Esophagus (tissue), 2 donors: ENCODE measurements at regions not wholly inside any gene's neighbourhood (a gene's known extent, or its start where the extent isn't known, plus 50 kb on each side); places are given as distances from the start of the nearest gene placed in this dataset.

ENCODE experiments used
- H3K27ac ChIP-seq, 2 donors: one replicate each; pipeline ENCODE4 v1.5.1; 2013; ENCODE audit warnings: low read depth in 2 of 2, mild to moderate bottlenecking in 2 of 2, inconsistent platforms in 1 of 2, low read length in 1 of 2, moderate library complexity in 1 of 2
- H3K27me3 ChIP-seq, 2 donors: one replicate each; pipeline ENCODE4 v1.6.1; 2013; ENCODE audit warnings: low read length in 2 of 2, control low read depth in 1 of 2, mild to moderate bottlenecking in 1 of 2; ENCODE audit not compliant: insufficient read depth in 2 of 2, control insufficient read depth in 1 of 2
- H3K36me3 ChIP-seq, 2 donors: one replicate each; pipeline ENCODE4 v1.6.1; 2013; ENCODE audit warnings: low read length in 1 of 2; ENCODE audit not compliant: control insufficient read depth in 2 of 2, insufficient read depth in 2 of 2
- H3K4me1 ChIP-seq, 2 donors: one replicate each; pipeline ENCODE4 v1.6.1; 2013; ENCODE audit warnings: low read length in 1 of 2; ENCODE audit not compliant: control insufficient read depth in 2 of 2, insufficient read depth in 2 of 2
- H3K4me3 ChIP-seq, 2 donors: one replicate each; pipeline ENCODE4 v1.5.1; 2013; ENCODE audit warnings: low read length in 2 of 2, mild to moderate bottlenecking in 2 of 2, low read depth in 1 of 2, moderate library complexity in 1 of 2
- H3K9me3 ChIP-seq, 2 donors: one replicate each; pipeline ENCODE4 v1.6.1; 2013; ENCODE audit warnings: mild to moderate bottlenecking in 2 of 2, low read depth in 1 of 2, low read length in 1 of 2, moderate library complexity in 1 of 2; ENCODE audit not compliant: control insufficient read depth in 2 of 2, insufficient read depth in 1 of 2
- whole genome bisulfite sequencing, 2 donors: extraction: QIAGEN DNeasy Blood & Tissue Kit; methylation state at CpG; one replicate each; pipeline ENCODE4 v1.1.7; 2013; 5-methylcytosine and 5-hydroxymethylcytosine counted together
- donor health status: healthy with polysubstance abuse.
- donor health status: Bipolar disorder and iron deficiency.

DNA sequence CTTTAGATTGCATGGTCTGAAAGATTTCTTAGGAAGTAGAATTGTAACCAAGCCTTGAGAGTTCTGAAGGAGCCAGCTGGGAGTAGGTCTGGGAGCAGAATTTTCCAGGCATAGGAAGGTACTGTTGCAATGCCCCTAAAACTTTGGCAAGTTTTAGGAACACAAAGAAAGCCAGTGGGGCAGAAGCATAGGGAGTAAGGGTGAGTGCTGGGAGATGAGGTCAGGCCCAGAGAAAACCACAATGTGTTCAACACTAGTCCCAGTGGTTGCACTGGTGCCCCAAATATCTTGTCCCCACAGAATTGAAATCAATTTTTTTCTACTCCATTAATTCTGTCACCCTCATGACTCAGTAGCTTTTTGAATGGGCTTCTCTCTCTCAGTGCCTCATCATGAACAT is 120.7 kb upstream of the GALNT15 start:
- Histone ChIP-seq H3K9me3 (no peaks in the 10 kb centered on the region), H3K36me3 (no peaks in the 10 kb centered on the region), H3K27me3 (no peaks in the 10 kb centered on the region), H3K4me3 (no peak overlapping the region), H3K4me1 (no peaks in the 10 kb centered on the region), H3K27ac (no peak overlapping the region)

DNA sequence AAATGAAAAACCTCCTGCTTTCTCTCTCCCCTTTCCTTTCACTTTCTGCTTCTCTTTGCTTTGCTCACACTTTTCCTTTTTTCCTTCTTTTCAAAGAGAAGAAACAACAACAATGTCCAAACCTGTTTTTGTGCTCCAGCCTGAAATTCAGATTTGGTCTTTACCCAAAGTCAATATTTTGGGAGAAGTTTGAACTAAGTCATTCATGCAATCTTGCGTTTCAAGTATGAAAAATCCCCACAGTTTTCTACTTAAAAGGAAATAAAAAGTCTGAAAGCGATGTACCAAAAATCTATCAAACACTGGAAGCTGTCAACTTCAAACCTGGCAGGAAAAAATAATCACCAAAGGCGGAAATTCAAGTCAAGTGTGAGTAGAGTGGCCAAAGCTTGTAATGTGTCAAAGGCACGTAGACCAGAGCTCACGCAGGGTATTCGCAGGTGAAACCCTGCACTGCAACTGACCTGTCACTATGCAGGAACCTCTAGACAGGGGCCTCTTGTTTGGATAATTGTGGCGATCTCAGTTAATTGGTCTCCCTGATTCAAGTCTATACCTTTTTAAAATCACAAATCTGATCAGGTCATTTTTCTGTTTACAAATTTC is 118.8 kb upstream of the GALNT15 start:
- 38 to 44% methylated on average over 7 of the region's 7 CpGs for WGBS, 2 donors
- Histone ChIP-seq H3K27ac (no peak overlapping the region), H3K4me1 (no peaks in the 10 kb centered on the region), H3K4me3 (no peak overlapping the region), H3K9me3 (peaks cover 0 to 2% of the 10 kb centered on the region in 2 donors), H3K36me3 (no peaks in the 10 kb centered on the region), H3K27me3 (no peaks in the 10 kb centered on the region)

DNA sequence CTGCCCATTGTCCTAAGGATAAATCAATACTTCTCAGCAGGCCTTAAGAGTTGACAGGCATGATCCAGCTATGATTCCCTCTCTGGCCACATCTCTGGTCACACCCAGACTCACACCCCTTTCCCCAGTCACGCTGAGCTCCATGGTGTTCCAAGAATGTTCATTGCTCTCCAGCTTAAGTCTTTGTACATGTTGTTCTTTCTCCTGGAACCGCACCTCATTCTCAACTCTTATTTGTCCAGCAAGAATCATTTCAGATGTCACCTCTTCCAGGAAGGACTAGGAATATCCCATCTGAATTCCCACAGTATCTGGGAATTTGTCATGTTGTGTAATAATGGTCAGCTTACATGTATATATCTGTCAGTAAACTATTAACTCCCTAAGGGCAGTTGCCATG is 118.3 kb upstream of the GALNT15 start:
- no peaks in the 10 kb centered on the region for H3K4me1 ChIP-seq
- H3K36me3 ChIP-seq = no peaks in the 10 kb centered on the region
- no peak overlapping the region for H3K27ac ChIP-seq

DNA sequence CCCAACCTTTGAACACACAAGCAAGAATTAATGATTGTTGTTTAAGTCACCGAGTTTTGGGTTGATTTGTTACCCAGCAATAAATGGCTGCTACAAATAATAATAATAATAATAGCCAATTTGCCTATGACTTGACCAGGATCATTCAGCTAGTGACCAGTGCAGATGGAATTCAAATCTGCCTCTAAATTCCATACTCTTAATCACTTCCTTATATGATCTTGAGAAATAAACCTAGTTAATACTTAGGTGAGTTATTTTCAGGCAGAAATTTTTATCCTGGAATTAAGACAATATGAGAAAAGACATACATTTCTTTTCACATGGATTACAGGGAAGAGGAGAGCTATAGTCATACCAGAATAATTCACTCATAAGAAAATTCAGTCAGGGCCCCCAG is 116.0 kb upstream of the GALNT15 start:
- no peak overlapping the region for H3K4me3 ChIP-seq
- 89 to 91% methylated on average over 1 of the region's 1 CpG for WGBS, 2 donors
- no peaks in the 10 kb centered on the region for H3K4me1 ChIP-seq
- H3K9me3 ChIP-seq = peaks cover 0 to 2% of the 10 kb centered on the region in 2 donors
- H3K27me3 ChIP-seq = no peaks in the 10 kb centered on the region
- peak overlapping the region; percentile 37 to 51 for H3K27ac ChIP-seq
- no peaks in the 10 kb centered on the region for H3K36me3 ChIP-seq

More for the DNA sequence above, 118.3 kb upstream of the GALNT15 start:
- Histone ChIP-seq H3K9me3 (peaks cover 0 to 2% of the 10 kb centered on the region in 2 donors), H3K27me3 (no peaks in the 10 kb centered on the region), H3K4me3 (no peak overlapping the region)
- WGBS, 2 donors = 38 to 48% methylated on average over 2 of the region's 2 CpGs

DNA sequence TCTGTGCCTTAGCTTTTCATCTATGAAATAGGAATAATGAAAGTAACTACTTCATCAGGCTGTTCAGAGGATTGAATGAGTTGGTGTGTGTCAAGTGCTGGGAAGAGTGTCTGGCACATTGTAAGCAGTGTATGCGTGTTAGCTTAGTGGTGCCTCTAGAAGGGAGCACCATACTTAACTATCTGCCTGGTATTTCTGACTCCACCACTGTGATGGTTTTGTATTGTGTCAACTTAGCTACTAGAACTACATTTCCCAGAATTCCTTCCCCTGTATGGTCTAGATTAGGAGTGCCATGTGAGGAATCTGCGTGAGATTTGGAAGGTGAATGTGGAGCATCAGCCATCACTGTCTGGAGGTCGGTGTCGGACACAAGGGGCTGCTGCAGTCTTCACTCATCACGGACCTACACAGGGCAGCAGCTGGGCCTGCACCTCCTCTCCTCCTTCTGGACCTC is 115.4 kb upstream of the GALNT15 start:
- H3K27ac ChIP-seq = peak overlapping the region; percentile 69 to 74
- peaks cover 0 to 2% of the 10 kb centered on the region in 2 donors for H3K9me3 ChIP-seq
- H3K4me3 ChIP-seq = no peak overlapping the region
- H3K36me3 ChIP-seq = no peaks in the 10 kb centered on the region
- no peaks in the 10 kb centered on the region for H3K4me1 ChIP-seq
- H3K27me3 ChIP-seq = no peaks in the 10 kb centered on the region
- WGBS, 2 donors = 96 to 97% methylated on average over 5 of the region's 5 CpGs

DNA sequence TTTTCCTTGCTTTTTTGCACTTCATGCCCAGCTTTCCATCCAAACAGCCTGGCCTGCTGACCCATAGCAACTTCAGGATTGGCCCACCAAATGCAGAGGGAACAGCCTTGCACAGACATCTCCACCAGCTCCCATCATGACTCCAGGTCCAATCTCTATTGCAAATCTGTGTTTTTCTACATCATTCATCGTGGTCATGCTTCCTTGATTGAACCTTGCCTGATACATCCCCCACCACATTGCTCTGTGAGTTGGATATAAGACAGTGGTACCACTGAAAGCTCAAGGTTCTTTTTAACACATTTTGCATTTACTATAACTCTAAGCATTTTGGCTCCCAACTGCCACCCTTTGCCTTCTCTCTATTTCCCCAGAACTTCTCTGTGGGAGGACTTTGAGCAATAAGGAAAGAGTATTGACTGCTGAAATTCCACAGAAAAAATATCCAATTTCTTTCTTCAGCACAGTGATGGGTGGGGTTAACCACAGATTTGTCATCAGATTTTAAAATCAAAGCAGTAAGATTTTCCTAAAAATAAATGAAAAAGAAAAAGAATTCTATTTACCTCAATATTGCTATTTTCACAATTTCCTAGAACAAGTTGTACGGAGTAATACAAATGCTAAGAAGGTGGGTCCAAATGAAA is 114.6 kb upstream of the GALNT15 start:
- Histone ChIP-seq H3K9me3 (peaks cover 0 to 2% of the 10 kb centered on the region in 2 donors), H3K27me3 (no peaks in the 10 kb centered on the region), H3K4me1 (no peaks in the 10 kb centered on the region), H3K36me3 (no peaks in the 10 kb centered on the region), H3K27ac (peak overlapping the region; percentile 69 to 74), H3K4me3 (no peak overlapping the region)
- WGBS, 2 donors = 70 to 78% methylated on average over 2 of the region's 2 CpGs

DNA sequence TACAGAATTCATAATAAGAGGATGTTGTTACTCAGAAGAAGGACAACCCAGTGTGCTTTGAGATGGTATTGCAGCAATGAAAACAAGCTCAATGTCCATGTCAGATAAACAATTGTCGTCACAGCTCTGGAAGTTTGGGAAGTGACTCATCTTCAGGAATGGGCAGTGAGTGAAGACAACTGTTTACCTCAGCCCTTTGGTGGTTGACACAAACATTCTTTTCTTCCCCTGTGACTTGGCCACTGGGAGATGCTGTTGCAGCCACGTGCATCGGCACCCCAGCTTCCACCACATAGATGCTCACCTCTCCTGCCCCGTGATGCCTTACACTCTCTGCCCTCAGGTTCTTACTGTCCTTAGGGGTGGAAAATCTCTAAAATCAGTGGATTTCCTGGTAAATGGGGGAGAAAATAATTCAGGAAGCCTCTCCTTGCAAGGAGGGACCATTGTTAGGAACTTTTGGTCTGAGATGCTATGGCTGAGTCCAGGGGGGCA is 114.1 kb upstream of the GALNT15 start:
- H3K4me3 ChIP-seq = no peak overlapping the region
- H3K9me3 ChIP-seq = peaks cover 0 to 2% of the 10 kb centered on the region in 2 donors
- WGBS, 2 donors = 50 to 51% methylated on average over 4 of the region's 4 CpGs
- no peaks in the 10 kb centered on the region for H3K27me3 ChIP-seq
- H3K27ac ChIP-seq = peak overlapping the region; percentile 58 to 81
- H3K36me3 ChIP-seq = no peaks in the 10 kb centered on the region
- no peaks in the 10 kb centered on the region for H3K4me1 ChIP-seq

DNA sequence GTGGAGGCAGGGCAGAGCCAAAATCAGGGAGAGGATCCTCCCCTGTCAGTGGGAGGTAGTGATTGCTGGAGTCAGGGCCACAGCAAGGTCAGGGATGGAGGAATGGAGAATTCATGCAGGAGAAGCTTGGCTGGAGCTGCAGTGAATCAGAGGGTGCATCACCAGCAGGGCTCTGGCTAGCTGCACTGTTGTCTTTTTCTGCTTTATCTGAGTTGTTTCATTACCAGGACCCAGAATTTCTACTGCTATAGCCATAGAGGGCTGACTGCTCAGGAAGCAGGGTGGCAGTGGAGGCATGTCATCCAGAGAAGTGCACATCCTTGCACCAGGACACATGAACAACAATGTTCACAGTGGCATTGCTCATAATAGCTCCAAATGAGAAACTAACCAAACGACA is 113.5 kb upstream of the GALNT15 start:
- Histone ChIP-seq H3K36me3 (no peaks in the 10 kb centered on the region), H3K27ac (peak overlapping the region; percentile 58 to 81), H3K27me3 (no peaks in the 10 kb centered on the region), H3K9me3 (peaks cover 0 to 2% of the 10 kb centered on the region in 2 donors), H3K4me3 (no peak overlapping the region), H3K4me1 (no peaks in the 10 kb centered on the region)
- WGBS, 2 donors = 70 to 78% methylated on average over 1 of the region's 1 CpG

DNA sequence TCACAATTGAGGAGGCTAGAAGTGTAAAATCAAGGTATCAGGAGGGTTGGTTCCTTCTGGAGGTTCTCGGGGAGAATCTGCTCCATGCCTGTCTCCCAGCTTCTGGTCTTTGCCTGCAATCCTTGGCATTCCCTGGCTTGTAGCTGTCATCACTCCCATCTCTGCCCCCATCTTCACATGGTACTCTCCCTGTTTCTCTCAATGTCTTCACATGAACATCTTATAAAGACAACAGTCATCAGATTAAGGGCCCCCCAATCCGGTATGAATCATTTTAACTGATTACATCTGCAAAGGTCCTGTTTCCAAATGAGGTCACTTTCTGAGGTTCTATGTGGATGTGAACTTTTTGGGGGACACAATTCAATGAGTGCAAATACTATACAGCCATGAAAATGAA is 113.0 kb upstream of the GALNT15 start:
- WGBS, 2 donors = 92% methylated on average over 2 of the region's 2 CpGs
- Histone ChIP-seq H3K4me1 (no peaks in the 10 kb centered on the region), H3K4me3 (no peak overlapping the region), H3K36me3 (no peaks in the 10 kb centered on the region), H3K27ac (no peak overlapping the region), H3K9me3 (peaks cover 0 to 2% of the 10 kb centered on the region in 2 donors), H3K27me3 (no peaks in the 10 kb centered on the region)

DNA sequence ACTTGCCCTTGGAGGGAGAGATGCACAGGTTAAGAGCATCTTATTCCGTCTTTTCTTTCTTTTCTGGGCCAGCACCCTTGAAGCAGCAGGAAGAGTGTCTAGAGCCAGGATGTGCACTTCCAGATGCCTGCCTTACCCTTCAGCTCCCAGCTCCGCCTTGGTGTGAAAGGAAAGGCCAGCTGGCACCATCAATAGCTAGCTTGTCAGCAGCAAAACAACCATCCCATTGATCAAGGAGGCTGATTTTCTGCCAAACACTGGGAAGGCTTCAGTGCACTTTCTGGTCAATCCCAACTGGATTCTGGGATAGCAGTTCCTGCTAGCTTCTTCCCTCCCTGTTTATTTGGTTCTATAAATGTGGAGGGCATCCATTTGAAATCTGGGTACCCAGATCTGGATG is 110.9 kb upstream of the GALNT15 start:
- H3K9me3 ChIP-seq = peaks cover 0 to 2% of the 10 kb centered on the region in 2 donors
- H3K4me3 ChIP-seq = no peak overlapping the region
- 68 to 77% methylated on average over 2 of the region's 2 CpGs for WGBS, 2 donors
- H3K27me3 ChIP-seq = no peaks in the 10 kb centered on the region
- H3K36me3 ChIP-seq = no peaks in the 10 kb centered on the region
- H3K27ac ChIP-seq = peak overlapping the region in 1 of 2 donors; percentile 66
- no peaks in the 10 kb centered on the region for H3K4me1 ChIP-seq
